ENCODE measurements at regions not wholly inside any gene's neighbourhood (a gene's known extent, or its start where the extent isn't known, plus 50 kb on each side); places are given as distances from the start of the nearest gene placed in this dataset.

DNA sequence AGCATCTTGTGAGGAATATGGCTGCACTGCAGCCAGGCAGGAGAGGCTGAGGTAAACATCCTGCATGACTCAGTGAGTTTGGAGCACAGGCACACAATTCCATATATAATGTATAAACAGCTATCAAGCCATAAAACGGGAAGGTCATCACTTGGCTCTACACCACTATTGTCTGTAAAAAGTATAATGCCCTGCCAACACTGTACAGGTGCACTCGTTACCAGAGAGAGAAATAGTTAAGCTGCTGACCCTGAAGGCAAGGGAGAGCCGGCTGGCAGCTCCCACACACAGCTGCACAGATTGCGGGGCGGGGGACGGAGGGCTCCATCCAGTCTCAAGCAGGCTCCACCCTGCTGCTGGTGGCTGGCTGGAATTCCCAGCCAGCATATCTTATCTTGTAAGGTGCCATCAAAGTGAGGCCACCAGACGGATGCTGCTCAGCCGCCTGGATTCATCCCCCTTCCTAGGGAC lies 668.1 kb downstream of the SLITRK5 start:
- WGBS, 2 donors, result 65 to 75% methylated on average over 8 of the region's 8 CpGs
- no peaks in the 10 kb centered on the region for H3K4me1 ChIP-seq (ENCODE audit: control insufficient read depth in 2 of 2, insufficient read depth in 2 of 2, low read length in 1 of 2)
- no peaks in the 10 kb centered on the region for H3K9me3 ChIP-seq (ENCODE audit: control insufficient read depth in 2 of 2, insufficient read depth in 1 of 2, low read depth in 1 of 2, low read length in 1 of 2)
- no peaks in the 10 kb centered on the region for H3K27me3 ChIP-seq (ENCODE audit: control insufficient read depth in 1 of 2, insufficient read depth in 2 of 2, low read length in 2 of 2)
- H3K36me3 ChIP-seq (ENCODE audit: control insufficient read depth in 2 of 2, insufficient read depth in 2 of 2, low read length in 1 of 2), result no peaks in the 10 kb centered on the region
- no peak overlapping the region for H3K4me3 ChIP-seq (ENCODE audit: low read depth in 1 of 2, low read length in 2 of 2)
- no peak overlapping the region for H3K27ac ChIP-seq (ENCODE audit: low read depth in 2 of 2, low read length in 1 of 2)

DNA sequence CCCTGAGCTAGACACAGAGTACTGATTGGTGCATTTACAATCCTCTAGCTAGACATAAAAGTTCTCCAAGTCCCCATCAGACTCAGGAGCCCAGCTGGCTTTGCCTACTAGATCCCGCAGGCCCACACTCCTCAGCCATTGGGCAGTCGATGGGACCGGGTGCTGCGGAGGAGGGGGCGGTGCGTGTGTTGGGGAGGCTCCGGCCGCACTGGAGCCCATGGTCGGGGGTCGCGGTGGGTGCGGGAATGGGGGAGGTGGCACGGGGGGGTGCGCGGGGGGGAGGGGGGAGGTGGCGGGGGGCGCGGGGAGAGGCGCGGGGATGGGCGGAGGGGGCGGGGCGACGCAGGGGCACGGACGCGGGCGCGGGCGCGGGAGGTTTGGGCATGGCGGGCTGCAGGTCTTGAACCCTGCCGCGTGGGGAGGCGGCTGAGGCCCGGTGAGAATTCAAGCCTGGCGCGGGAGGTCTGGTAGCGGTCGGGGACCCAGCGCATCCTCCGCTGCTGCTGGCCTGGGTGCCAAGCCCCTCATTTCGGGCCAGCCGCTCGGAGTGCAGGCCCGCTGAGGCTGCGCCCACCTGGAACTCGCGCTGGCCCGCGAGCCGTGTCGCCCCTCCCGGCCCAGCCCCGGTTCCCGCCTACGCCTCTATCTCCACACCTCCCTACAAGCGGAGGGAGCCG lies 674.1 kb downstream of the SLITRK5 start:
- Histone ChIP-seq H3K36me3 (ENCODE audit: control insufficient read depth in 2 of 2, insufficient read depth in 2 of 2, low read length in 1 of 2) (no peaks in the 10 kb centered on the region), H3K27me3 (ENCODE audit: control insufficient read depth in 1 of 2, insufficient read depth in 2 of 2, low read length in 2 of 2) (no peaks in the 10 kb centered on the region), H3K4me3 (ENCODE audit: low read depth in 1 of 2, low read length in 2 of 2) (no peak overlapping the region), H3K4me1 (ENCODE audit: control insufficient read depth in 2 of 2, insufficient read depth in 2 of 2, low read length in 1 of 2) (no peaks in the 10 kb centered on the region), H3K27ac (ENCODE audit: low read depth in 2 of 2, low read length in 1 of 2) (no peak overlapping the region), H3K9me3 (ENCODE audit: control insufficient read depth in 2 of 2, insufficient read depth in 1 of 2, low read depth in 1 of 2, low read length in 1 of 2) (peaks cover 0 to 5% of the 10 kb centered on the region in 2 donors)
- WGBS, 2 donors, result 96 to 98% methylated on average over 49 to 57 of the region's 59 CpGs

DNA sequence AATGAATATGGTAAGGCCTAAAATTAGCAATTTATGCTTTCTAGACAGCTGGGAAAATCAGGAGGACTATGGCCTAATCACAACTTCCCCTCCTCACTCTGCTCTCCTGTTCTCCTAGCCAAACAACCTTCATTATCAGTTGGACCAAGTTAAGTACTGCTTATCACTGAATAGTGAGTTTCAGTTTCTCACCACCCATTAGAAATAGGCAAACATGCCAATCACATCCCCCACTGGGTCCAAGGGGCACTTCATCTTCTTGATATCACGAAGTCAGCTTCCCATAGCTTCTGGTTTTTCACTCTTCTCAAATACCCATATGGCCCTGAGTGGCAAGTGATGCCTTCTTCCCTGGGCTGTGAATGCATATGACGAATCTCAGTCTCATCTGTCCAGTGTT lies 689.6 kb downstream of the SLITRK5 start:
- WGBS, 2 donors, result 62 to 71% methylated on average over 2 of the region's 2 CpGs

DNA sequence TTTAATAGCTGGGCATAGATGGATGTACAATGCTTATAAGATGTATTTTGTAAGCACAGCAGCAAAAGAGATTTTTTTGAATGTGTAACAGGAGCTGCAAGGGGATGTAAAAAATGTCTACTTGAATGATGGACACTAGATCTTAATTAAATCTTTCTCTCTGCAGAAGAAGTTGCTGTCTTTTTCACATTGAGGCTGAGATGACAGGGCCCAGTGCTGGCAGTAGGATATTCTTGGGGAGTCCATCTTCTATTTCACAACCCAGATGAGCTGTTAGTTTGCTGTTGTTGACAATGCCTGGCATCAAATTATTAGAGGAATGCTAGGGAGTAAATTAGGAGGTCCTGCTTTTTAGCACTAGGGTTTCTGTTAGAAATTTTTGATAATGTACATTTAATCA lies 698.7 kb downstream of the SLITRK5 start:
- Histone ChIP-seq H3K4me1 (ENCODE audit: control insufficient read depth in 2 of 2, insufficient read depth in 2 of 2, low read length in 1 of 2) (no peaks in the 10 kb centered on the region), H3K27ac (ENCODE audit: low read depth in 2 of 2, low read length in 1 of 2) (no peak overlapping the region), H3K4me3 (ENCODE audit: low read depth in 1 of 2, low read length in 2 of 2) (no peak overlapping the region), H3K27me3 (ENCODE audit: control insufficient read depth in 1 of 2, insufficient read depth in 2 of 2, low read length in 2 of 2) (no peaks in the 10 kb centered on the region), H3K9me3 (ENCODE audit: control insufficient read depth in 2 of 2, insufficient read depth in 1 of 2, low read depth in 1 of 2, low read length in 1 of 2) (no peaks in the 10 kb centered on the region), H3K36me3 (ENCODE audit: control insufficient read depth in 2 of 2, insufficient read depth in 2 of 2, low read length in 1 of 2) (no peaks in the 10 kb centered on the region)

More for the DNA sequence above, 689.6 kb downstream of the SLITRK5 start:
- H3K9me3 ChIP-seq (ENCODE audit: control insufficient read depth in 2 of 2, insufficient read depth in 1 of 2, low read depth in 1 of 2, low read length in 1 of 2), result no peaks in the 10 kb centered on the region
- no peaks in the 10 kb centered on the region for H3K36me3 ChIP-seq (ENCODE audit: control insufficient read depth in 2 of 2, insufficient read depth in 2 of 2, low read length in 1 of 2)
- no peak overlapping the region for H3K4me3 ChIP-seq (ENCODE audit: low read depth in 1 of 2, low read length in 2 of 2)
- no peaks in the 10 kb centered on the region for H3K27me3 ChIP-seq (ENCODE audit: control insufficient read depth in 1 of 2, insufficient read depth in 2 of 2, low read length in 2 of 2)
- no peaks in the 10 kb centered on the region for H3K4me1 ChIP-seq (ENCODE audit: control insufficient read depth in 2 of 2, insufficient read depth in 2 of 2, low read length in 1 of 2)
- H3K27ac ChIP-seq (ENCODE audit: low read depth in 2 of 2, low read length in 1 of 2), result no peak overlapping the region

DNA sequence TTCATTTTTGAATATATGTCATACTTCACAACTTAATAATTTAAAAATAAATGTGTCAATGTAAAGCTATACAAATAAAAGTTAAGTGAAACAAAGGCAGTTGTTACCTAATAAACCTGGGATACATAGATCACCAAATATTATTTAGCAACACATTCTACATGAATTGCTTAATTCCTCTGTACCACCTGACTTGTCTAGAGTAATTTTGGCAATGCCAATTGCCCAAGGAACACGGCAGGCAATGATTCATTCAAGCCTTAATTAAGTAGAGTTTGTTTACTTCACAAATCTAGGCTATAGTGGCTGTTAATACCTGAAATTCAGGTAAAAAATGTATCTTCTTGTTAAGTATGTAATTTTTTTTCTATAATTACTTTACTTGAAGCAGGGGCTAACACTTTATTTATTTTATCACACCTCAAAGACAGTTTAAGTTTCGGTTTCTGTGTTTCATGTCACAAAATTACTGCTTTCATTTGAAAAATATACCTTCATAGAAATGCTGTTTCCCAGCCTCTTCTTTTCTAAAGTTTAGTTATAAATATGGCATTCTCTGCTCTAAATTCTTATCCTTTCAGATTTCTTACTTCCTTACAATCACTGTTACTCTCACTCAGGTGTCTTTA lies 705.7 kb downstream of the SLITRK5 start:
- Histone ChIP-seq H3K36me3 (ENCODE audit: control insufficient read depth in 2 of 2, insufficient read depth in 2 of 2, low read length in 1 of 2) (no peaks in the 10 kb centered on the region), H3K27me3 (ENCODE audit: control insufficient read depth in 1 of 2, insufficient read depth in 2 of 2, low read length in 2 of 2) (no peaks in the 10 kb centered on the region), H3K4me1 (ENCODE audit: control insufficient read depth in 2 of 2, insufficient read depth in 2 of 2, low read length in 1 of 2) (no peaks in the 10 kb centered on the region), H3K27ac (ENCODE audit: low read depth in 2 of 2, low read length in 1 of 2) (no peak overlapping the region), H3K4me3 (ENCODE audit: low read depth in 1 of 2, low read length in 2 of 2) (no peak overlapping the region), H3K9me3 (ENCODE audit: control insufficient read depth in 2 of 2, insufficient read depth in 1 of 2, low read depth in 1 of 2, low read length in 1 of 2) (no peaks in the 10 kb centered on the region)
- WGBS, 2 donors, result 43 to 46% methylated on average over 2 of the region's 2 CpGs

DNA sequence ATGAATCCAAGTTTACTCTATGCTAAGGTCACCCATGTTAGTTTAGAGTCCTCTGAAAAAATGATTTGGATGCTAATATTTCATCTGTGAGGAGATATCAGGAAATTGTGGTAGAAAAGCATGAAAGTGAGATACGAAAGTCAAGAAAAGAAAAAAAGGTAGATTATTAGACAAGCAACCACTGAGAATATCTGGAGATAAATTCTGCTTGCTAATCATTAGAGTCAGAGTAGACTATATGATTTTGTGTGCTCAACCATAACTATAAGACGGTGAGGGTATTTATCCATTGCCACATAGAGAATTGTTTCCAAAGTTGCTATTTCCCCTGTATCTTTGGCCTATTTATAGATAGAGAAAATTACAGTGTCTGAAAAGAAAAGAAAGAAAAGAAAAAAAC lies 706.7 kb downstream of the SLITRK5 start:
- no peaks in the 10 kb centered on the region for H3K4me1 ChIP-seq (ENCODE audit: control insufficient read depth in 2 of 2, insufficient read depth in 2 of 2, low read length in 1 of 2)
- H3K36me3 ChIP-seq (ENCODE audit: control insufficient read depth in 2 of 2, insufficient read depth in 2 of 2, low read length in 1 of 2), result no peaks in the 10 kb centered on the region
- WGBS, 2 donors, result 85 to 90% methylated on average over 2 of the region's 2 CpGs
- no peak overlapping the region for H3K27ac ChIP-seq (ENCODE audit: low read depth in 2 of 2, low read length in 1 of 2)
- H3K27me3 ChIP-seq (ENCODE audit: control insufficient read depth in 1 of 2, insufficient read depth in 2 of 2, low read length in 2 of 2), result no peaks in the 10 kb centered on the region
- H3K4me3 ChIP-seq (ENCODE audit: low read depth in 1 of 2, low read length in 2 of 2), result no peak overlapping the region
- no peaks in the 10 kb centered on the region for H3K9me3 ChIP-seq (ENCODE audit: control insufficient read depth in 2 of 2, insufficient read depth in 1 of 2, low read depth in 1 of 2, low read length in 1 of 2)

DNA sequence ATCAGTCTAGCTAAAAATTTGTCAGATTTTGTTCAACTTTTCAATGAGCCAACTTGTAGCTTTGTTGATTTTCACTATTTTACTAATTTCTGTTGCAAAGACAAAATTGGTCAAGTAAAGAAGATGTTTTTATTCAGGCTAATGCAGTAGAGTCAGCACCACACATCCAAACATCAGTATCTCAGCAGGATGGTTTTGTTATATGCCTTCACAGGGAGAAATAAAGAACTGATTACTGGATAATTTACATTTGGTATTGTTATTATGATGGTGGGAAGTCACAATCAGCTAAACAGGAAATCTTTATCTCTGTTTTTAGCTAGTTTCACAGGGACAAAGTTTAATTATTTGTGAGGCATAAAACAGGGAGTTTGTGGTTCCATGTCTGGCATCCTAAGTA lies 713.4 kb downstream of the SLITRK5 start:
- Histone ChIP-seq H3K9me3 (ENCODE audit: control insufficient read depth in 2 of 2, insufficient read depth in 1 of 2, low read depth in 1 of 2, low read length in 1 of 2) (no peaks in the 10 kb centered on the region), H3K27me3 (ENCODE audit: control insufficient read depth in 1 of 2, insufficient read depth in 2 of 2, low read length in 2 of 2) (no peaks in the 10 kb centered on the region), H3K4me3 (ENCODE audit: low read depth in 1 of 2, low read length in 2 of 2) (no peak overlapping the region), H3K27ac (ENCODE audit: low read depth in 2 of 2, low read length in 1 of 2) (no peak overlapping the region), H3K4me1 (ENCODE audit: control insufficient read depth in 2 of 2, insufficient read depth in 2 of 2, low read length in 1 of 2) (no peaks in the 10 kb centered on the region), H3K36me3 (ENCODE audit: control insufficient read depth in 2 of 2, insufficient read depth in 2 of 2, low read length in 1 of 2) (no peaks in the 10 kb centered on the region)

DNA sequence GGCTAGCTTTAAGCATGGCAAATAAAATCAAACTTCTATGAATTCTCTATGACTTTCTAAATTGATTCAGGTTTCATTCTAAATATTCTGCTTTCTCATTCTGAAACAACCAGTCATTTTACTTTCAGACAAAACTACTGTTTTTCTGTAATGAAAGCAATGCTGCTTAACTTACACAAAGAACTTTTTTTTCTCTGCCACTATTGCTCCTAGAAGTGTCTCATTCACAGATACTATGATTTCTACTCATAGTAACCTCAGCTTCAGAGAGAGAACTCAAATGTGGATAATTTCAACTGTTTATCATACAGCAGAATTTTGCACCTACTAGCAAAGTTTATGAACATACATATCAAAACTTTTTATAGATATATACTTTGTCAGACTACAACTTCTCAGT lies 724.6 kb downstream of the SLITRK5 start:
- Histone ChIP-seq H3K27me3 (ENCODE audit: control insufficient read depth in 1 of 2, insufficient read depth in 2 of 2, low read length in 2 of 2) (no peaks in the 10 kb centered on the region), H3K4me3 (ENCODE audit: low read depth in 1 of 2, low read length in 2 of 2) (no peak overlapping the region), H3K27ac (ENCODE audit: low read depth in 2 of 2, low read length in 1 of 2) (no peak overlapping the region)

DNA sequence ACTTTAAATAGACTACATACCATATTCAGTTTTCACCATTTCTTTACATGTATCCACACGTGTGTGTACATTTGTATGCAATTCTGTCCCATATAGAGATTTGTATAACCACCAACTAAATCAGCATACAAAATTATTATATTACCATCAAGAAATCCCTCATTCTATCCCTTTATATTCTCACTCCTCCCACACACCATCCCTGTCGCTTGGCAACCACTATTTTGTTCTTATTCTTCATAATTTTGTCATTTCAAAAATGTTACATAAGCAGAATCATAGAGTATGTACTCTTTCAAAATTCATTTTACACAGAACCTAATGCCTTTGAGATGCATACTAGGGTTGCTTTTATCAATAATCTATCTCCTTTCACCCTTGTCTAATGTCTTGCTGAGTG lies 740.5 kb downstream of the SLITRK5 start:
- no peak overlapping the region for H3K4me3 ChIP-seq (ENCODE audit: low read depth in 1 of 2, low read length in 2 of 2)
- no peaks in the 10 kb centered on the region for H3K36me3 ChIP-seq (ENCODE audit: control insufficient read depth in 2 of 2, insufficient read depth in 2 of 2, low read length in 1 of 2)
- no peaks in the 10 kb centered on the region for H3K27me3 ChIP-seq (ENCODE audit: control insufficient read depth in 1 of 2, insufficient read depth in 2 of 2, low read length in 2 of 2)
- H3K27ac ChIP-seq (ENCODE audit: low read depth in 2 of 2, low read length in 1 of 2), result no peak overlapping the region
- H3K9me3 ChIP-seq (ENCODE audit: control insufficient read depth in 2 of 2, insufficient read depth in 1 of 2, low read depth in 1 of 2, low read length in 1 of 2), result no peaks in the 10 kb centered on the region
- WGBS, 2 donors, result 73 to 86% methylated on average over 2 of the region's 2 CpGs
- H3K4me1 ChIP-seq (ENCODE audit: control insufficient read depth in 2 of 2, insufficient read depth in 2 of 2, low read length in 1 of 2), result no peaks in the 10 kb centered on the region

More for the DNA sequence above, 724.6 kb downstream of the SLITRK5 start:
- no peaks in the 10 kb centered on the region for H3K36me3 ChIP-seq (ENCODE audit: control insufficient read depth in 2 of 2, insufficient read depth in 2 of 2, low read length in 1 of 2)
- no peaks in the 10 kb centered on the region for H3K4me1 ChIP-seq (ENCODE audit: control insufficient read depth in 2 of 2, insufficient read depth in 2 of 2, low read length in 1 of 2)
- peaks cover 0 to 3% of the 10 kb centered on the region in 2 donors for H3K9me3 ChIP-seq (ENCODE audit: control insufficient read depth in 2 of 2, insufficient read depth in 1 of 2, low read depth in 1 of 2, low read length in 1 of 2)

DNA sequence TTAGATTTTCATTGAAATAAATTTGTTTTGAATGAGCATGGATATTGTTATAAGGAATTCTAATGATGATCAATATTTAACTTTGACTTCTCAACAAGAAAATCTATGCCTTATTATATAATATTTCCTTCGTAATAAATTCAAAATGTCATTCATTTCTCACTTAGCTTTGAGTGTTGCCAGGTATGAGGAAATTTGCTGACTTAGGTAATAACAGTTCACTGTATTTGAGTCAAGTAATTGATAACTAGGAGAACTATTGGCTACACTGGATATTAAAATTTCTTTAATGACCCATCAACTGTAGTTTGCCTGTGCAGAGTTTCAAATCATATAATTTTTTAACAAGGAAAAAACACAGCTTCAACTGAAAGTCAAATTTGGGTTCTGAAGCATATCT lies 746.6 kb downstream of the SLITRK5 start:
- Histone ChIP-seq H3K27me3 (ENCODE audit: control insufficient read depth in 1 of 2, insufficient read depth in 2 of 2, low read length in 2 of 2) (no peaks in the 10 kb centered on the region), H3K27ac (ENCODE audit: low read depth in 2 of 2, low read length in 1 of 2) (no peak overlapping the region), H3K9me3 (ENCODE audit: control insufficient read depth in 2 of 2, insufficient read depth in 1 of 2, low read depth in 1 of 2, low read length in 1 of 2) (no peaks in the 10 kb centered on the region), H3K36me3 (ENCODE audit: control insufficient read depth in 2 of 2, insufficient read depth in 2 of 2, low read length in 1 of 2) (no peaks in the 10 kb centered on the region), H3K4me1 (ENCODE audit: control insufficient read depth in 2 of 2, insufficient read depth in 2 of 2, low read length in 1 of 2) (no peaks in the 10 kb centered on the region), H3K4me3 (ENCODE audit: low read depth in 1 of 2, low read length in 2 of 2) (no peak overlapping the region)
- 66 to 87% methylated on average over 1 of the region's 1 CpG for WGBS, 2 donors

All from esophagus (tissue), 2 donors.